Mucosa of gallbladder (tissue), 1 donor: ENCODE measurements at regions not wholly inside any gene's neighbourhood (a gene's known extent, or its start where the extent isn't known, plus 50 kb on each side); places are given as distances from the start of the nearest gene placed in this dataset.
A peak's percentile ranks its signal among the peaks of the same experiment; 100 is the strongest.

Source experiments
- DNase-seq: peaks from one replicate; pipeline ENCODE4 v3.0.0-alpha.2; 2020; ENCODE audit warnings: low spot score
- donor health status: DM: no; HTN: no; CAD: no.

- DNase-seq = no peak
These were observed 86.4 kb upstream of the OTOS start for GRCh38 chr2:240226672-240227537.

GRCh38 chr2:240227538-240228428, 87.3 kb upstream of the OTOS start:
- no peak for DNase-seq

GRCh38 chr2:240229005-240229404, 88.5 kb upstream of the OTOS start:
- no peak for DNase-seq

GRCh38 chr2:240229603-240230235, 89.3 kb upstream of the OTOS start:
- no peak for DNase-seq

GRCh38 chr2:240230291-240230931, 90.0 kb upstream of the OTOS start:
- DNase-seq = no peak

- no peak for DNase-seq
These were observed 91.4 kb upstream of the OTOS start for GRCh38 chr2:240231838-240232244.

- DNase-seq = no peak
These were observed 91.9 kb upstream of the OTOS start for GRCh38 chr2:240232264-240232915.

GRCh38 chr2:240232961-240233884, 92.8 kb upstream of the OTOS start:
- peak; percentile 86 for DNase-seq

- no peak for DNase-seq
These were observed 93.5 kb upstream of the OTOS start for GRCh38 chr2:240233885-240234502.

- DNase-seq = no peak
These were observed 94.1 kb upstream of the OTOS start for GRCh38 chr2:240234503-240234951.

- no peak for DNase-seq
These were observed 94.8 kb upstream of the OTOS start for GRCh38 chr2:240235149-240235803.

- no peak for DNase-seq
These were observed 95.4 kb upstream of the OTOS start for GRCh38 chr2:240235811-240236210.

GRCh38 chr2:240236217-240237111, 96.0 kb upstream of the OTOS start:
- DNase-seq = no peak

GRCh38 chr2:240237609-240238174, 97.2 kb upstream of the OTOS start:
- peak; percentile 87 for DNase-seq

- no peak for DNase-seq
These were observed 97.7 kb upstream of the OTOS start for GRCh38 chr2:240238201-240238600.

- DNase-seq = no peak
These were observed 98.3 kb upstream of the OTOS start for GRCh38 chr2:240238786-240239185.

GRCh38 chr2:240239325-240239724, 98.9 kb upstream of the OTOS start:
- DNase-seq = no peak
